Left colon (tissue), 2 donors: ENCODE measurements at regions not wholly inside any gene's neighbourhood (a gene's known extent, or its start where the extent isn't known, plus 50 kb on each side); places are given as distances from the start of the nearest gene placed in this dataset.
A peak's percentile ranks its signal among the peaks of the same experiment; 100 is the strongest.
"Not testable (repeated sequence)": the region's sequence is repeated elsewhere in the genome, so short reads cannot be mapped to it uniquely, and the experiment has no call there.

ENCODE experiments used
- ATAC-seq: fragments of 200-7000 bp; cut with Tn5 transposase; one replicate; pipeline ENCODE4 v1.9.1; 2020; ENCODE audit warnings: mild to moderate bottlenecking, moderate library complexity
- DNase-seq, 2 donors: peaks; one replicate each; pipeline ENCODE4 v3.0.0-alpha.2; 2020
- intact Hi-C, 2 donors: fragments of 100-400 bp; cut with DNase I in 1 of 2; cut with micrococcal nuclease in 1 of 2; formaldehyde crosslinking; loops; one replicate each; pipeline versions ENCODE4 v1.11.2 to v1.14.0; 2022; cut with DNase I, micrococcal nuclease
- donor health status: DM: no; HTN: no; CAD: no.
- donor health status: DM: yes; HTN: yes; CAD: no.

DNA sequence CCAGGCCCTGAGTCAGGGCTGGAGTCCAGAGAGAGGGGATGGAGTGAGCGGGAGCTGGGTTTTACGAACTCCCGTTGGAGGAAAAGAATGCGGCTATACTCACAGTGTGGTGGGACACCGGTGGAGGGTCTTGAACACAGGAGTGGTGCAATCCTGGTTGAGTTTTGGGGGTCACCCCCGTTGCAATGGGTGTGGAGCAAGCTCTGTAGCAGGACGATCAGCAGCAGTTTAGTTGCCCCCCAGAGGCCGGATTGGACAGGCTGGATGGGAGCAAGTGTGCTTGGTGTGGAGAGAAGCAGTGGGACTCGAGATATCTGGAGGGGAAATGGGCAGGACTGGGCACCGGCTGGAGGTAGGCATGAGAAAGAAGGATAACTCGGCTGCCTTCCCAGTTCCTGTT lies 72.3 kb upstream of the TWIST2 start:
- ATAC-seq (no peak), DNase-seq (no peak)
- intact Hi-C loops: no loop called here

DNA sequence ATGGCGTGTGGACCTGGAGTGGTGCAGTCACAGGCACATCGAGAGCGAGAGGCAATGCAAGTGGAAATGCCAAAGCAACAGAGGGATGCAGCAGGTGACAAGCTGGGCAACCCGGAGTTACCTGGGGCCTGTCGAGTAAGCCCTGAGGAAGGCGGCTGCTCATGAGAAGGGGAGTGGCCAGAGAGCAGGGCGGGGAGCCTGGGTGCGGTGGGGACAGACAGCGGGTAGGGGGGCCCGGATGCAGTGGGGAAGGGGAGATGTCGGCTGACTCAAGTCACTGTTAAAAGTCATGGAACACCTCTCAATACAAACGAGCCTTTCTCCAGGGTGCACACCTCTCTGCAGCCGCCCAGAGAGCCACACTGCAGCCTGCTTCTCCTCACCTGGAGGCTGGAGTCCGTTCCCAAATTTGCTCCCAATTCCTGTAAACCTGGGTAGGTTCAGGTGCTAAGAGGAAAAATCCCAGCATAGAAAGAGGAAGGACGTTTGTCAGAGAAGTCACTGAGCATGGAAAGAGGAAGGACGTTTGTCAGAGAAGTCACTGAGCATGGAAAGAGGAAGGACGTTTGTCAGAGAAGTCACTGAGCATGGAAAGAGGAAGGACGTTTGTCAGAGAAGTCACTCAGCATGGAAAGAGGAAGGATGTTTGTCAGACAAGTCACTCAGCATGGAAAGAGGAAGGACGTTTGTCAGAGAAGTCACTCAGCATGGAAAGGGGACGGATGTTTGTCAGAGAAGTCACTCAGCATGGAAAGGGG lies 71.7 kb upstream of the TWIST2 start:
- ATAC-seq (no peak), DNase-seq (no peak)
- intact Hi-C loops: no loop called here

DNA sequence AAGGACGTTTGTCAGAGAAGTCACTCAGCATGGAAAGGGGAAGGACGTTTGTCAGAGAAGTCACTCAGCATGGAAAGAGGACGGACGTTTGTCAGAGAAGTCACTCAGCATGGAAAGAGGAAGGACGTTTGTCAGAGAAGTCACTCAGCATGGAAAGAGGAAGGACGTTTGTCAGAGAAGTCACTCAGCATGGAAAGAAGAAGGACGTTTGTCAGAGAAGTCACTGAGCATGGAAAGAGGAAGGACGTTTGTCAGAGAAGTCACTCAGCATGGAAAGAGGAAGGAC lies 71.2 kb upstream of the TWIST2 start:
- intact Hi-C loops, DNase-seq, ATAC-seq: not testable (repeated sequence)

DNA sequence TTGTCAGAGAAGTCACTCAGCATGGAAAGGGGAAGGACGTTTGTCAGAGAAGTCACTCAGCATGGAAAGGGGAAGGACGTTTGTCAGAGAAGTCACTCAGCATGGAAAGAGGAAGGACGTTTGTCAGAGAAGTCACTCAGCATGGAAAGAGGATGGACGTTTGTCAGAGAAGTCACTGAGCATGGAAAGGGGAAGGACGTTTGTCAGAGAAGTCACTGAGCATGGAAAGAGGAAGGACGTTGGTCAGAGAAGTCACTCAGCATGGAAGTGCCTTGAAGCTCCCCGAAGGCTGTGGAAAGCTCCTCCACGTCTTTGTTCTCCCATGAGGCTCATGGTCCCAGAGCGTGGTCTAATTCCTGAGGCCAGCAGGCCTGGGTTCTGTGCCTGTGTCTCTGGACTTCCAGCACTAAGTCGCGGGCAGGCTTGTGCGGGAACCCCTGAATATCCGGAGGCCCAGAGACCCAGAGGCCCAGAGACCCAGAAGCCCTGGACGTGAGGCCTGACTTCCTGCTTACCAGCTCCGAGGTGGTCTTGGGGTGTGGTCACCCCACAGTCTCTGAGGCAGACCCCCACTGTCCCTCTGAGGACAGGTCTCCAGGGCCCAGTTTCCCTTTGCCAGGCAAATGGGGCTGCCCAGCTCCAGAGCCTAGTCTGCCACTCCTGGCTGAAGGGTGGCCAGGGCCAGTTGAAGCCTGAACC lies 70.4 kb upstream of the TWIST2 start:
- intact Hi-C loops: no loop called here
- DNase-seq (no peak), ATAC-seq (no peak)

DNA sequence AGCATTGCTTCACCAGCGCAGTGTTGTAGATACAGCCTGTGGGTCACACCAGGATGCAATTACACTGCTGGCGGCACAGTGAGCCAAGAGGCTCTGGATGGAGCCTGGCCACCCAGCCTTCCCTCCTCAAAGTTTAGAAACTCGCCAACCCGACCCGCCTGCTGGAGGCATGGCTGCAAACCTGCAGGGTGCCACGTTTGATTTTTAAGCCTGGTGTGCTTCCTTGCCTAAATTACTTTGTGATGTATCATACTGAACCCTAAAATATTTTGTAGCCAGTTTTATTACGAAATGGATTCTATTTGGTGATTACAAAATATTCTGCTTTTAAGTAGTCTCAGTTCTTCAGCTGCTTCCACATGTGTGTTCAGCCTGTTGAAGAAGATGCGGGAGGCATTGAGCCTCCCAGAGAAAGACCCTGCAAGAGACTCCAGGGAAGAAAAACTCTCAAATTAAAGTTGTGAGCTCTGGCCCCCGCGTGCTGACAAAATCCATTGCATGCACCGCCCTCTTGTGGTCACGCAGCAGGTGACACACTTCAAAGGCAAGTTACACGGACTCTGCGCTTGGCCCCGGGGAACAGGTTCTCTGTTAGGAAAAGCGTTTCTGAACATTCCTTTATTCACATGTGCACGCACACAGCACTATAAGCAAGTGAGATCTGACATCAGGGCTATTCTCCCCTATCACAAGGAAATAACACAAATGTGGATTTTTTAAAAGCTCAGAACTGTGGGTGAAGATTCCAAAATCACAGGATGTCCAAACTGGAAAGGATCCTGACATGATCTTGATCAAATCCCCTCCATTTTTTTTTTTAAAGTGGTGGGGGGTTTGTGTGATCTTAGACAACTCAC lies 63.0 kb upstream of the TWIST2 start:
- peak in 1 of 2 donors; percentile 64 for DNase-seq

DNA sequence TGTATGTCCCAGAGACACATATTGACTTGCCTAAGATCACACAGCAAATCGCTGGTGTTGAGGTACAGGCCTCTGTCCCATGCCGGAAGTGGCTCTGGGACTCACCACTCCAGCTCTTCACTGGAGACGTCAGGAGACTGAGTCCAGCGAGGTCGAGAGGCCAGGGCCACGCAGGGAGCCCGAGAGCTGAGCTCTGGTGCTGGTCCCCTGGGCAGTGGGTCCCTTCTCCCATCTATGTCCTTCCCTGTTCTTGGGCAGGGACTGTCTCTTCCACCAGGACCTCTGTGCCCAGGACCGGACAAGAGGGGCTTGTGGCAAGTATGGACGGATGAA lies 62.4 kb upstream of the TWIST2 start:
- intact Hi-C loops: loop anchor here in 1 of 2 donors (10.0 kb wide), 2 partner anchors 261 to 411 kb away; no protein-coding TSS in a partner anchor
- no peak for ATAC-seq

More for the DNA sequence above, 63.0 kb upstream of the TWIST2 start:
- intact Hi-C loops: loop anchor here in 1 of 2 donors (10.0 kb wide), 2 partner anchors 260 to 410 kb away; no protein-coding TSS in a partner anchor
- peak; percentile 66 for ATAC-seq

DNA sequence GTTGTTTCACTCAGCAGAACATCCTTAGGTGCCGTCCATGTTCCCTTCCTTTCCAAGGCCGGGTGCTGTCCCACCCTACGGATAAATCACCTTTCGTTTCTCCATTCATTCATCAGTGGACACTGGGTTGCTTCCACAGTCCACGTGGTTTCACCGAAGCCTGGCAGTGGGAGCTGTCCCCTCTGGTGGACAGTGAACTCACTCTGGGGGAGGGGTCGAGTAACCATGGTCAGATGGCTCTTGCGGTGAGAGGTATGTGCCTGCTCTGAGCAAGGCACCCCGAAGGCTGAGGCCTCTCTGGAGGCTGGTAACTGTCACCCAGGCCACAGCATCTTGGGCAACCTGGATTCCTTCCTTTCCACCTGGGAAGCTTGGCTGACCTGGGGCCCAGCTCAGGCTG lies 61.5 kb upstream of the TWIST2 start:
- intact Hi-C loops: loop anchor here in 1 of 2 donors (10.0 kb wide), 2 partner anchors 262 to 412 kb away; no protein-coding TSS in a partner anchor
- DNase-seq (no peak), ATAC-seq (no peak)

More for the DNA sequence above, 62.4 kb upstream of the TWIST2 start:
- DNase-seq: no peak

DNA sequence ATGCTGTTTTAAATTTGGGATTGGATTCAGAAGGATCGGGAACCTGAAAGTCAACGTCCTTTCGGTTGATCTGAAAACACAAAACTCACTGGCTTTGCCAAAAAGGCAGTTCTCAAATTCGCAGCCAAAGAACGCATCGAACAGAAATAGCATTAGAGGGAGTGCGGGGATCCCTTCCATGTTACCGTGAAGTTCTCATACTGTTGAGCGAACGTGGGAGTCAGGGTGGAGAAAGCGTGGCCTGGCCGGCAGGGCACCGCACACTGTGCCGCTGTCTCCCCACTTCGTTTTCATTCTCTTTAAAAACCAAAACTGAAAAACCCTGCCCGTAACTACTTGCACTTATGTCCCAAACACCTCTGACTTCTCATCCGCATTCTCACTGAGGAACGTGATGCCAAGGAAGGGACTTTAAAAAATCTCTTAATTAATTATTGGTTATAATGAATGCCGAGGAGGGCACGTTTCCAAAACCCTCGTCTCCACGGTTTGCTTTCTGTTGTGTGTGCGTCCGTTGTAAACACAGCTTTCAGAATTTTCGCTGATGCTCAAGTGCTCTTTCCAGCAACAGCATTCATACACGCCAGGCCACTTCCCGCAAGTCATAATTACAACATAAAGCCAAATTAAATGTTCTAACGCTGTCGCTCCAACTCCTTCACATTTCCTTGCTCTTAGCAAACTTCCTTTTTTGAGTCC lies 60.9 kb upstream of the TWIST2 start:
- ATAC-seq: no peak
- DNase-seq: no peak
- intact Hi-C loops: loop anchor here in 1 of 2 donors (10.0 kb wide), 2 partner anchors 262 to 412 kb away; no protein-coding TSS in a partner anchor

DNA sequence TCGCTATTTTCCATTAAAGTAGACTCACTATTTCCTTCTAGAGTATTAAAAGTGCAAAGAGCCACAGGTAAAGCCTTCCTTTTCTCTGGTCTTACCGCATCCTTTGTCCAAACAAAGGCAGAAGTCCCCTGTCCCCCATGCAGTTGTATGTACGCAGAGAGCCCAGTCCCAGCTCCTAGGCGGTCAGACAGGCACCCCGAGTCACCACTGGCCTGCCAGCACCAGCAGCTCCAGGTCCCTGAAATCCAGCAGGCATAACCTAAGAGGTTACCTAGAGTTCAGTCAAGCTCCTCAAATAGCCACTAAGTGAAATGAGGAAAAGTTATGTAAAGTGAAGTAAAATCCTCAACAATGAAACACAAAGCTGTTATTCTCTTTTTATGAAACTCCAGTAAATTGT lies 60.4 kb upstream of the TWIST2 start:
- DNase-seq (no peak), ATAC-seq (no peak)
- intact Hi-C loops: loop anchor here in 1 of 2 donors (10.0 kb wide), 2 partner anchors 263 to 413 kb away; no protein-coding TSS in a partner anchor

DNA sequence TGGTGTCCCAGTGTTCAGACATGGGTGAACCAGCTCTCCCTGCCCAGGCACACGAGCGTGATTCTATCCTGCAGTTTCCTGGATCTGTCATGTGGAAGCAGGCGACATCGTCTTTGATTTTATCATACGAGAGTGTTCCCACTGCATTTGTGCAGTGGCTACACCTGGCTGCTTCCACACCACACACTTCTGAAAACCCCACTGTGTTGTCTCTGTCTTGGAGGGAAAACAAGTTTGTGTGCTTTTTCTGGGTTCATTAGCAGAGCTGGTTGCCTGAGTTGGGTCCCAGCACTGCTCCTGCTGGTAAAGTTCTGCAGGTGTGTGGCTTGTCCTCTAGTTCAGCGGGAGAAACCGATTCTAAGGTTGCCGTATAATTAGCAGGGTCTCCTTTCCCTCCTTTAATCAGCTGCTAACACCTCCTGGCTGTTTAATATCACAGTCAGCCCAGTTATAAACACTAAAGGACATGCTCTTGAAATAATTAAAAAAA lies 58.5 kb upstream of the TWIST2 start:
- no peak for DNase-seq
- ATAC-seq: no peak
- intact Hi-C loops: loop anchor here in 1 of 2 donors (10.0 kb wide), 2 partner anchors 265 to 415 kb away; no protein-coding TSS in a partner anchor

DNA sequence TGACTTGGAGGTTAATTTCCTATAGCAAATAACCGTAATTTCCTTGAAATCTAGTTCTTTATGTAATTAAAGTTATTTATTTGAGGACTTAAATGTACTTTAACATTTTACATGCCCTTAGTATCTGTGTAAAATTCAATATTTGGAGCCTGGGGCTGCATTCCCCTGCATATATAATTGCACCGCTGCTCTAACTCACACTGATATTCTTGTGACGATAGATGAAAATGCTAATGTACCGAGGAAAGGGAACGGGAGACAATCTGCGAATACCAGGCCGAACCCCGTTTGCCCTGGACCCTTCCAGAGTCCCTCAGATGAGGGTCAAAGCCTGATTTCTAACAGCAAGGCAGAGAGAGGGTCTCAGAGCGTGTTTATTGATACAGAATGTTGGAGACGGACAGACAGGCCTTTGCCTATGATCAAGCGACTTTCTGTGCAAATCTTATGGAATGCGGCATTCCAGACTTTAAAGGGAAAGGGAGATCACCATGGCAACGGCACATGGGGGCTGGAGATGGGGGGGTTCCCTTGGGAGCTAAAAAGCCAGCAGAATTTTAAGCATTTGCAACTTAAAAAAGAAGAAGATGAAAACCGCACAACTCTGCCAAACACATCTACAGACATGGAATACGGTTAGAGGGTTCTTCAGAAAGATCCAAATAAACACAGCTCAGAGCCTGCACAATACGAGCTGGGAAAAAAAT lies 57.6 kb upstream of the TWIST2 start:
- ATAC-seq: no peak
- no peak for DNase-seq
- intact Hi-C loops: no loop called here

DNA sequence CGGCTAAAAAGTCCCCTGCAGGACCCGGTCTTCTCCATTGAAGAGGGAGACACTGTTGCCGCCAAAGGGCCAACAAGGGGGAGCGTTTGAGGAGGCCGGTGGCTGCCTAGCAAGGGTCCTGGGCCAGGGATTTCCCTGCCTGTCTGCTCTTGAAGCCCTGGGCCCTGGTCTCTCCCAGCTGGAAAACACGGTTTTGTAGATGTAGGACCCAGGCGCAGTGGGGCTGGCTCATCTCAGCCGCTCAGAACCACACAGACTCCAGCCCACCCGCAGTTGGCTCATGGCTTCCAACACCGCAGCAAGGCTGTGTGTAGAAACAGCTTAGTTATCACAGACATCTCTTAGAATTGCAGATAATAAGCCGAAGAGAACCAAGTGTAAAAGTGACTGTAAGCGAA lies 57.1 kb upstream of the TWIST2 start:
- ATAC-seq: no peak
- intact Hi-C loops: no loop called here
- no peak for DNase-seq

DNA sequence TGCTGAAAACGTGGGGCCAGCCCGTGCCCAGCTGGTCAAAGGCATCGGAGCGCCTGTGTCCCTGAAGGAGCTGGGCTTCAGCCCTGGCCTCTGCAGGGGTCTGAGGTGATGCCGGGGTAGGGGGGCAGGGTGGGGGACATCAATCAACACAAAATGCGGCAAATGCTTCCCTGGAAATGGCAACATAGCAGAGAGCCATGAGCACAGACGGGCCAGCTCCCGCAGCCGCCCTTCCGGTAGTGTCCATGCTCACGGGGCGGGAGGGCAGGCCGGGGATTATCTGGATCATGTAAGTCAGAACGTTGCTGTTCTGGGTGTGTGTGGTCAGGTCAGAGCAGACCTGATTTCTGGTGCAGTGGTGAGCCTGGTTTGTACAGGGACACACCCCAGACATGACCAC lies 56.5 kb upstream of the TWIST2 start:
- ATAC-seq: no peak
- no peak for DNase-seq
- intact Hi-C loops: no loop called here

DNA sequence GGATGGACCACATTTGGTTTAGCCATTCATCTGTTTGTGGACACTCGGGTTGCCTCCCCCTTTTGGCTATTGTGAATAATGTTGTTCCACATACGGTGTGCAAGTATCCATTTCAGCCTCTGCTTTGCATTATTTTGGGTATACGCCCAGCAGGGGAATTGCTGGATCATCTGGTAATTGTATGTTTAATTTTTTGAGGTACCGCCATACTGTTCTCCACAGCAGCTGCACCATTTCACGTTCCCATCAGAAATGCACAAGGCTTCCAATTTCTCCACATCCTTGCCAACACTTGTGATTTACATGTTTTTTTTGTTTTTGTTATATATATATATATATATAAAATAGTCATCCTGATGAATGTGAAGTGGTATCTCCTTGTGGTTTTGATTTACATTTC lies 54.6 kb upstream of the TWIST2 start:
- intact Hi-C loops: no loop called here
- DNase-seq: no peak

DNA sequence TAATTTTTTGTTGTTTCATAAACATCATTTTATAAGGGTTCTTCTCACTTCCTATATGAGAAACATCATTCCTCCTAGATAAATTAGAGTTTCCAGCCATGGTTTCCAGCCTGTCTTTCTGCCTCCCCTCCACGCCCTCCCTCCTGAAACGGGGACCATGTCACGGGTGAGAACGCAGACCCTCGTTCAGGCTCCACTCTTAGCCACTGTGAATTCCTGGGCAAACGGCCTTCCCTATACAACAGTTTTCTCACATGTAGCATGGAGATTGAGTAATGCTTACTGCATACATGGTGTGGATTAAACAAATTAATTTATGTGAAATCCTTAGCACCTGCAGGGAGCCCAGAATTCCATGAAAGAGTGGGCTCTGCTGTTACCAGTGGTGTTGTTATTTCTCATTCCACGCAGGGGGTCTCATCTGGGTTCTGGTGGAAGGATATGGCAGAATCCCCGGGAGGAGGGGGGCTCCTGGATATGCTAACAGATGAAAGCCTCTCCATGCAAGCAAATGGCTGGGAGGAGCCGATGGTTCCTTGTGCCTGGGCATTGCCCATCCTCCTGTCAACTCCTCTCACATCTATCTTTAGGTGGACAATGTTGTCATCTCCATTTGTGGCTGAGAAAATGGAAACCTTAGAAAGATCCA lies 54.0 kb upstream of the TWIST2 start:
- intact Hi-C loops: no loop called here
- ATAC-seq (no peak), DNase-seq (no peak)

More for the DNA sequence above, 54.6 kb upstream of the TWIST2 start:
- no peak for ATAC-seq

DNA sequence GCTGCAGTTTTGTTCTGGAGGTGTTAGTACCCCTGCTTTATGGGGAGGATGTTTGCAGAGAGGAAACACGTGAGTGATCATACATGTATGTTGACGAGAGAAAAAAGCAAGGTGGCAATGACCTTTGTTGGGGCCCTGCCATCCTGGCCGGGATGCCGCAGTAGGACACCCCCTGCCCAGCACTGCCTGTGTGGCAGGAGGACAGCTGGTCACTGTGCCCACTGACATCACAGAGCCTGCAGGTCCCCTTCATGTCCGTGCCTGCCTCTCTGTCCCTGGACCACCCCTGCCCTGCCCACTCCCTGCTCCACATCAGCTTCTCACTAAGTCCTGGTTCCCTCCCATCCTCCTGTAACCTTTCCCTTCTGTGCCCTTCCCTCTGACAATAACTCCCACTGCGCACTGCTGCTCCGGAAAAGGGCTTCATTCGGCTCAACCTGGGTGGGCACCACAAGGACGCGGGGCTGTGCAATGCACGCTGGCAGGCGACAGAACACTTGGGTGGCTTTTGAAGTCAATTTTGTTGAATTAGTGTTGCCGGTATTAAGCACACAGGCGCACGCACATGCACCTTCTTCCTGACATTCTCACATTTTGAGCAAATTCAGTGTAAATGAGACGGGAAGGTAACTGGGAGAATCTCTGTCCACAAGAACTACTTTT lies 51.5 kb upstream of the TWIST2 start:
- no peak for ATAC-seq
- intact Hi-C loops: no loop called here
- DNase-seq: no peak

DNA sequence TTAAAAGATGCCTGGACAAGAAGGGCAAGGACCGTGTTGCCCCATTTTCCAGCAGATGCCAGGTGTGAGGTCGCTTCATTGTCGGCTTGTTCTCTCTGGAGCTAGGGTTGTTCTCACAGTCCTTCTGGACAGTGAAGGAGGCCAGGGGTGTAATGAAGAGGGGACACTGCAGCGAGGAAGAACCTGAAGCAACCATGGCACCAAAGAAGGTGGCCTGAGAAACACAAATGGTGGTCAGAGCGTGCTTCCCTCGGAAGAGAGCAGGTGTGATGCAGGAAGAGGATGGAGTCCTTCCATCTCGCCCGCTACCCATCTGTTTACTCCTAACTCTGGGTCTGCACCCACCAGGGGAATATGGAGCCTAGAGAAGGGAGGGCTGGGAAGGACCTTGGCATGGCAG lies 50.3 kb upstream of the TWIST2 start:
- no peak for ATAC-seq
- intact Hi-C loops: no loop called here
- no peak for DNase-seq
